Mesothelial cell of epicardium (in vitro differentiated cells): ENCODE measurements at regions not wholly inside any gene's neighbourhood (a gene's known extent, or its start where the extent isn't known, plus 50 kb on each side); places are given as distances from the start of the nearest gene placed in this dataset.

Source experiments
- DNase-seq, 2 experiments: peaks; one replicate each; pipeline ENCODE4 v3.0.0; 2021; ENCODE audit warnings: low spot score in 2 of 2; ENCODE audit not compliant: unreplicated experiment in 2 of 2
- H3K27ac Mint-ChIP-seq: 2 replicates; pipeline ENCODE4 v1.8.0; 2021; ENCODE audit warnings: mixed read lengths
- H3K27me3 Mint-ChIP-seq: 2 replicates; pipeline ENCODE4 v1.8.0; 2021; ENCODE audit warnings: low read depth, mixed read lengths
- H3K36me3 Mint-ChIP-seq: 2 replicates; pipeline ENCODE4 v1.8.0; 2021; ENCODE audit warnings: mixed read lengths
- H3K4me1 Mint-ChIP-seq: 2 replicates; pipeline ENCODE4 v1.8.0; 2021; ENCODE audit warnings: mixed read lengths
- H3K4me3 Mint-ChIP-seq: 2 replicates; pipeline ENCODE4 v1.8.0; 2021; ENCODE audit warnings: mild to moderate bottlenecking, moderate library complexity, mixed read lengths
- H3K9me3 Mint-ChIP-seq: 2 replicates; pipeline ENCODE4 v1.8.0; 2021; ENCODE audit warnings: mixed read lengths
- CTCF ChIP-seq: fragments of 200-600 bp; sonication (generic); IDR thresholded peaks from one replicate; pipeline ENCODE4 v1.5.0; 2021; ENCODE audit warnings: antibody characterized with exemption; ENCODE audit not compliant: unreplicated experiment

DNA sequence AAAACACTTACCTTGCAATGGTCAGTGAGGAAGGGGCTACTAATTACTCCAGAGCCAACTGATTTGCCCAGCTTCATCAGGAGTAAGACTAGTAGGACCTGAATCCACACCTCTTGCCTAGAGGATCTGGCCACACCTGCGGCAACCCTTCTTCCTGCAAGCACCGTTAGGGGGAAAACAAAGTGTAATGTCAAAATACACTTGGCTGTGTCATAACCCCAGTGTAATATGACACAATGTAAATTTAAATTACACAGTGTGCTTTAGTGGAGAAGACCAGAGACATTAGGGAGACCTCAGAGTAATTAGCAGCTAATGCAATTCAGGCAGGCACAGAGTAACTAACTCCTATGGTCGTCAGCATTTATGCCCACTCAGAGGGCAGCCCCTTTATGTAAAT, 308.5 kb upstream of the ARRDC4 start:
- H3K36me3 Mint-ChIP-seq = no peaks in the 10 kb centered on the region
- TF ChIP-seq CTCF = no peak
- peaks cover 79% of the 10 kb centered on the region for H3K27me3 Mint-ChIP-seq
- H3K9me3 Mint-ChIP-seq = no peaks in the 10 kb centered on the region
- H3K27ac Mint-ChIP-seq = no peak overlapping the region
- H3K4me1 Mint-ChIP-seq = peaks cover 12% of the 10 kb centered on the region
- H3K4me3 Mint-ChIP-seq = peak overlapping the region; percentile 56
- DNase-seq = no peak

GRCh38 chr15:97652700-97653167, 307.8 kb upstream of the ARRDC4 start:
- H3K36me3 Mint-ChIP-seq = no peaks in the 10 kb centered on the region
- no peak overlapping the region for H3K27ac Mint-ChIP-seq
- DNase-seq = no peak
- peaks cover 80% of the 10 kb centered on the region for H3K27me3 Mint-ChIP-seq
- H3K4me3 Mint-ChIP-seq = peak overlapping the region; percentile 56
- peaks cover 12% of the 10 kb centered on the region for H3K4me1 Mint-ChIP-seq
- H3K9me3 Mint-ChIP-seq = no peaks in the 10 kb centered on the region
- no peak for TF ChIP-seq CTCF

DNA sequence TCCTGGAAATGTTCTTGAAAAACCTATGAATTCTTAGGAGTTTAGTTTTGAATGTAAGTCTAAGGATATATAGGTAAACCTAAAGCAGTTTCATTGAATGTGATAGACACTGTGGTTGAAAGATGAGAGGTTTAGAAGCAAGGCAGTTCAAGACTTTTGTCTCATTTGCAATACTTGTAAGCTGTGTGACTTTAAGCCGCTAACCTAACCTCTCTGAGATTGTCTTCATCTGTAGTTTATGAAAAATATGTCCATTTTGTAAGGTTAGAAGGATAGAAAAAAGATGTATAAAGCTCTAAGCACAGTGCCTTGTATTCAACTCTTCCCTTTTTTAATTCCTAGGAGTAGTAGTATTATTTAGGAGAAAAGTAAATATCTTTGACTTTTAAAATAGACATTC, 306.6 kb upstream of the ARRDC4 start:
- no peak overlapping the region for H3K27ac Mint-ChIP-seq
- H3K27me3 Mint-ChIP-seq = peaks cover 75% of the 10 kb centered on the region
- no peaks in the 10 kb centered on the region for H3K9me3 Mint-ChIP-seq
- H3K4me3 Mint-ChIP-seq = no peak overlapping the region
- no peak for DNase-seq
- peaks cover 12% of the 10 kb centered on the region for H3K4me1 Mint-ChIP-seq
- no peaks in the 10 kb centered on the region for H3K36me3 Mint-ChIP-seq
- TF ChIP-seq CTCF = no peak

- DNase-seq = no peak
- H3K27ac Mint-ChIP-seq = no peak overlapping the region
- no peaks in the 10 kb centered on the region for H3K36me3 Mint-ChIP-seq
- peaks cover 12% of the 10 kb centered on the region for H3K4me1 Mint-ChIP-seq
- H3K4me3 Mint-ChIP-seq = no peak overlapping the region
- TF ChIP-seq CTCF = no peak
- peaks cover 78% of the 10 kb centered on the region for H3K27me3 Mint-ChIP-seq
- no peaks in the 10 kb centered on the region for H3K9me3 Mint-ChIP-seq
Measured at GRCh38 chr15:97654481-97655076, 305.9 kb upstream of the ARRDC4 start.

GRCh38 chr15:97661796-97662195, 298.7 kb upstream of the ARRDC4 start:
- DNase-seq = no peak
- Mint-ChIP-seq H3K27ac (no peak overlapping the region), H3K9me3 (peaks cover 6% of the 10 kb centered on the region), H3K36me3 (no peaks in the 10 kb centered on the region), H3K4me1 (no peaks in the 10 kb centered on the region), H3K27me3 (peaks cover 28% of the 10 kb centered on the region), H3K4me3 (no peak overlapping the region)
- no peak for TF ChIP-seq CTCF

DNA sequence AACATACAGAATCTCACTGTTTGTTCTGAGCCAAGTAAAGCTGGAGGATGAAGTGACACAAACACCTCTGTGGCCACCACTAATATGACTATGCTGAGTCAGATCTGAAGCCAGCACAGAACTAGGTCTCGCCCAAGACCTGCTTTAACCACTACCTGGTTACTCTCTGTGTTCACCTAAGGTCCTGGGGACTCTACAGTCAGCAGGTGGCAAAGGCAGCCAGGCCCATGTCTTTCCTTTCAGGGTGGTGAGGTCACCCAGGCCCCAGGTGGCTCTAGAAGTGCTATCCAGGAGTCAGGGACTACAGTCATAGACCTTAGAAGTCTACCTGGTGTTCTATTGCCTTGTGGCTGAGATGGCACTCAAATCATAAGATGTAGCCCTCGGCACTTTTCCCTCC, 287.9 kb upstream of the ARRDC4 start:
- TF ChIP-seq CTCF = no peak
- H3K9me3 Mint-ChIP-seq = peaks cover 14% of the 10 kb centered on the region
- no peak overlapping the region for H3K27ac Mint-ChIP-seq

More for the DNA sequence above, 287.9 kb upstream of the ARRDC4 start:
- Mint-ChIP-seq H3K36me3 (no peaks in the 10 kb centered on the region), H3K27me3 (peaks cover 11% of the 10 kb centered on the region), H3K4me1 (no peaks in the 10 kb centered on the region), H3K4me3 (no peak overlapping the region)
- no peak for DNase-seq
